ENCODE measurements at regions not wholly inside any gene's neighbourhood (a gene's known extent, or its start where the extent isn't known, plus 50 kb on each side); places are given as distances from the start of the nearest gene placed in this dataset.
"Not testable (repeated sequence)": the region's sequence is repeated elsewhere in the genome, so short reads cannot be mapped to it uniquely, and the experiment has no call there.

DNA sequence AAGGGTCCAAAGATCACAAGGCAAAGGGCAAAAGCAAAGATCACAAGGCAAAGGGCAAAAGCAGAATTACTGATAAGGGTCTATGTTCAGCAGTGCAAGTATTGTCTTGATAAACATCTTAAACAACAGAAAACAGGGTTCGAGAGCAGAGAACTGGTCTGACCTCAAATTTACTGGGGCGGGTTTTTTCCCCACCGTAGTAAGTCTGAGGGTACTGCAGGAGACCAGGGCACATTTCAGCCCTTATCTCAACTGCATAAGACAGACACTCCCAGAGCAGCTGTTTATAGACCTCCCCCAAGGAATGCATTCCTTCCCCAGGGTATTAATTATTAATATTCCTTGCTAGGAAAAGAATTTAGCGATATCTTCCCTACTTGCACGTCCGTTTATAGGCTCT lies 61.3 kb downstream of the ZNF860 start:
- DNase-seq (ENCODE audit: low read depth): not testable (repeated sequence)

DNA sequence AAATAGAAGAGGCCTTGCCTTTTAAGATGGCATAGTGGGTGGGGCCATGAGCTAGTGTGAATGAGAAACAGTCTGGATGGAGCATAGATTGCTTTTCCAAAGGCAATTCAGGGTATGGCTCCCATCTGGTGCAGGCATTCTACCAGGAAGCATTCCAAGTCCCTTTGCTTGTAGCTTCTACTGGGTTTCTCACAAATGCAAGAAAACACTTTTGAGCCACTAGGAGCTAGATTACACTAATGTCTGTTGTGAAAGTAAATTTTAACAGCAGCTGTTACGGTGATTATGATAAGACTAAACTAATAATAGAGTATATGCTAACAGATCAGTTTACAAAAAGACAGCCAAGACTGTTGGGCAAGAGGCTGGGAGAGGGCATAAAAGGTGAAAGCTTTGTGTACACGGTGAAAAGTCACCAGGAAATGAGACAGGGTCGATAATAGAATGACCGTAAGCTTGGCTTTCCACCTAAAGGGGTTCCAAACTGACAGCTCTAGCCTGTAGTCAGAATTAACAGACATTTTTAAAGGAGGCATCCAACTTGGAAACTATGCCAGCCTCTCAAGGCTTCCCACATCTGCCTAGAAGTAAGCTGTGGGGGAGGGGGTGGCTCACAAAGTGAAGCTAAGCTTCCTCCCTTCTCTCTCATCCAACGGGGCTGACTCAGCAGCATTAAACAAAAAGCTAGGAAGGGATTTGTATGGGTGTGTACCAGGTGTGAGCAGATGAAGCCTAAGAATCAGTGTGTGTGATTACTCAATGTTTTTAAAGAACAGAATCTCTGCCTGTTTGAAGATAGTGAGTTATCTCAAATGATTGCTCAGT lies 61.1 kb upstream of the GPD1L start:
- DNase-seq (ENCODE audit: low read depth): peak; percentile 66

DNA sequence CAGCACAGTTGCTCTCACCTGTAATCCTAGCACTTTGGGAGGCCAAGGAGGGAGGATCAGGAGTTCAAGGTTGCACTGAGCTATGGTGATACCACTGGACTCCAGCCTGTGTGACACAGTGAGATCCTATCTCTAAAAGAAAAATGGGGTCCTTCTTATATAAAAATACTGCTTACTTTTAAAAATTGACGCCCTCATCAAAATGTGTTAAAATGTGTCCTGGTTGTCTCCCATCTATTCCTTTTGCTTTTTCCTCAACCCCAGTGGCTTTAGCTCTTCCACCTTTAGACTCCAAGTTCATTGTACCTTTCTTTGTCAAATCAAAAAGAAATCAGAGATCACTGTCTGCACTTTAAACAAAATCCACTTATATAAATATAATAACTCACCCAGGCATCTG lies 60.3 kb upstream of the GPD1L start:
- no peak for DNase-seq (ENCODE audit: low read depth)

DNA sequence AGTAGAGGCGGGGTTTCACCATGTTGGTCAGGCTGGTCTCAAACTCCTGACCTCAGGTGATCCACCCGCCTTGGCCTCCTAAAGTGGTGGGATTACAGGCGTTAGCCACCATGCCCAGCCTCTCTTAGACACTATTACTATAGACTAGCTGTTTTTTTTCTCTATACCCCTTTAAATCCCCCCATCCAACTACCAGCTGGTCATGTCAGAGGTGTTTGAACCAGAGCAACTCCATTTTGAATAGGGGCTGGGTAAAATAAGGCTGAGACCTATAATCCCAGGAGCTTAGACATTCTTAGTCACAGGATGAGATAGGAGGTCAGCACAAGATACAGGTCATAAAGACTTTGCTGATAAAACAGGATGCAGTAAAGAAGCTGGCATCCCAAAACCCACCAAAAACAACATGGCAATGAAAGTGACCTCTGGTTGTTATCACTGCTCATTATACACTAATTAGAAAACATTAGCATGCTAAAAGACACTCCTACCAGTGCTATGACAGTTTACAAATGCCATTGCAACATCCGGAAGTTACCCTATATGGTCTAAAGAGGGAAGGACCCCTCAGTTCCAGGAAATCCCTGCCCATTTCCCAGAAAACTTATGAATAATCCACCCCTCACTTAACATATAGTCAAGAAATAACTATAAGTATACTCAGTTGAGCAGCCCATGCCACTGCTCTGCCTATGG lies 57.8 kb upstream of the GPD1L start:
- DNase-seq (ENCODE audit: low read depth): no peak

DNA sequence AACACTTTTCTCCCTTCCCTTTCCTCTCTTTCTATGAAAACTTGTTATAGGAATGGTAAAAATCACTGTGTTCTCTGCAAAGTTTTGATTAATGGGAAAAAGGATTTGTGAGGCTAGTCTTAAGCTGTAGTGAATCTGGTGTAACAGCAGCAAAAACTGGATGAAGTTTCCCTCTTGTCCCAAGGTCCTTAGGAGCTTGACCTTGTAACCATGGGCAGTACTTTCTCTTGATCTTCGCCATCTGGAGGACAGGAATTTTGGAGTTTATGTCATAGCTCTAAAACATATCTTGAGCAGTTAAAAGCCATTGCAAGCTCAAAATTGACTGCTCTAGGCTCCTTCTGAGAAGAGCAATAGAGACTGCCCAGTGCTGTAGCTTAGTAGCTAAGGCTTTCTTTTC lies 56.5 kb upstream of the GPD1L start:
- DNase-seq (ENCODE audit: low read depth): no peak

DNA sequence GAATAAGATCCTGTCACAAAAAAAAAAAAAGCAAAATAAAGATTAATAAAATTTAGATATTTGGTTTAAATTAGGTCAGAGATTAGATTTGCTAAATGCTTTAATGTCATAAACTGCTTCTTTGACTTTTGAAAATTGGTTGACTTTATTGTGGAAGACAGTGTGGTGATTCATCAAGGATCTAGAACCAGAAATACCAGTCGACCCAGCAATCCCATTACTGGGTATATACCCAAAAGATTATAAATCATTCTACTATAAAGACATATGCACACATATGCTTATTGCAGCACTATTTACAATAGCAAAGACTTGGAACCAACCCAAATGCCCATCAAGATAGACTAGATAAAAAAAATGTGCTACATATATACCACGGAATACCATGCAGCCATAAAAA lies 54.2 kb upstream of the GPD1L start:
- DNase-seq (ENCODE audit: low read depth): not testable (repeated sequence)

DNA sequence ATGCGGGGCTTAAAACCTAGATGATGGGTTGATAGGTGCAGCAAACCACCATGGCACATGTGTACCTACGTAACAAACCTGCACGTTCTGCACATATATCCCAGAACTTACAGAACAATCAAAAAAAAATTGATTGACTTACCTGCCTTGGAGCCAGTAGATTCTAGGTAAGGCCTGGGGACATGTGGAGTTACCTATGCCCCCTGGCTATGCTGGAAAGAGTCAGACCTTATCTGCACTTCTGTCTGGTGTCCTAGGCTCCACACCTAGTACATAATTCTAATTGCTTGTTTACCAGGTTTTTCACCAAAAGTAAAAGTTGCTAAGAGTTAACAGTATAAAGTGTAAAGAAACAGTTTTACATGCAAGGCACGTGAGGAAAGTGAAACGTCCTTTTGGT lies 53.6 kb upstream of the GPD1L start:
- not testable (repeated sequence) for DNase-seq (ENCODE audit: low read depth)

DNA sequence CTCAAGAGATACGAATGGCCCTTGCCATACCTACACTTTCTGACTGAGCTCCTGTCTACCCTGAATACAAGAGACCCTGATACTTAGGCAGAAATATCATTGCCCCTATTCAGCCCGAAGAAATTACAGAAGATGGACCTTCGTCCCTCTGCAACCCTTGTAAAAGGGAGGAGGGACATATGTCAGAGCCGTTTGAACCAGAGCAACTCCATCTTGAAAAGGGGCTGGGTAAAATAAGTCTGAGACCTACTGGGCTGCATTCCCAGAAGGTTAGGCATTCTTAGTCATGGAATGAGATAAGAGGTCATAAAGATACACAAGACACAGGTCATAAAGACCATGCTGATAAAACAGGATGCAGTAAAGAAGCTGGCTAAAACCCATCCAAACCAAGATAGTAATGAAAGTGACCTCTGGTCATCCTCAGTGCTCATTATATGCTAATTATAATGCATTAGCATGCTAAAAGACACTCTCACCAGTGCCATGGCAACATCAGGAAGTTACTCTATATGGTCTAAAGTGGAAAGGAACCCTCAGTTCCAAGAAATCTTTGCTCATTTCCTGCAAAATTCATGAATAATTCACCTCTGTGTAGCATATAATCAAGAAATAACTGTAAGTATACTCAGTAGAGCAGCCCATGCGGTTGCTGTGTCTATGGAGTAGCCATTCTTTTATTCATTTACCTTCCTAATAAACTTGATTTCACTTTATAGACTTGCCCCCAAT lies 49.7 kb upstream of the GPD1L start:
- peak; percentile 23 for DNase-seq (ENCODE audit: low read depth)
